ENCODE measurements at regions not wholly inside any gene's neighbourhood (a gene's known extent, or its start where the extent isn't known, plus 50 kb on each side); places are given as distances from the start of the nearest gene placed in this dataset.

GRCh38 chr4:108359986-108360681 lies 191.4 kb upstream of the LEF1 start:
- no peak for DNase-seq

- DNase-seq, result no peak
Observed at GRCh38 chr4:108359130-108359985, 190.6 kb upstream of the LEF1 start.

- DNase-seq, result peak; percentile 87
Observed at GRCh38 chr4:108355902-108356535, 187.3 kb upstream of the LEF1 start.

GRCh38 chr4:108355186-108355901 lies 186.6 kb upstream of the LEF1 start:
- peak; percentile 21 for DNase-seq

- DNase-seq, result peak; percentile 25
Observed at GRCh38 chr4:108352664-108353308, 184.1 kb upstream of the LEF1 start.

GRCh38 chr4:108351791-108352190 lies 183.1 kb upstream of the LEF1 start:
- DNase-seq, result no peak

GRCh38 chr4:108350332-108350731 lies 181.6 kb upstream of the LEF1 start:
- DNase-seq, result peak; percentile 26

GRCh38 chr4:108346818-108347210 lies 178.1 kb upstream of the LEF1 start:
- DNase-seq, result no peak

- DNase-seq, result no peak
Observed at GRCh38 chr4:108345862-108346817, 177.4 kb upstream of the LEF1 start.

GRCh38 chr4:108342325-108342970 lies 173.7 kb upstream of the LEF1 start:
- no peak for DNase-seq

GRCh38 chr4:108337923-108338322 lies 169.2 kb upstream of the LEF1 start:
- peak; percentile 35 for DNase-seq

GRCh38 chr4:108336076-108336475 lies 167.3 kb upstream of the LEF1 start:
- DNase-seq, result no peak

- no peak for DNase-seq
Observed at GRCh38 chr4:108335081-108335480, 166.3 kb upstream of the LEF1 start.

- DNase-seq, result peak; percentile 29
Observed at GRCh38 chr4:108334031-108334430, 165.3 kb upstream of the LEF1 start.

- no peak for DNase-seq
Observed at GRCh38 chr4:108333353-108333942, 164.7 kb upstream of the LEF1 start.

- no peak for DNase-seq
Observed at GRCh38 chr4:108331905-108332632, 163.3 kb upstream of the LEF1 start.

- no peak for DNase-seq
Observed at GRCh38 chr4:108328383-108328732, 159.6 kb upstream of the LEF1 start.

GRCh38 chr4:108327642-108328382 lies 159.1 kb upstream of the LEF1 start:
- no peak for DNase-seq

- DNase-seq, result no peak
Observed at GRCh38 chr4:108325561-108325960, 156.8 kb upstream of the LEF1 start.

Data from NCI-H69 (cell line).